H54 (cell line): ENCODE measurements at regions not wholly inside any gene's neighbourhood (a gene's known extent, or its start where the extent isn't known, plus 50 kb on each side); places are given as distances from the start of the nearest gene placed in this dataset.
A peak's percentile ranks its signal among the peaks of the same experiment; 100 is the strongest.
"Not testable (repeated sequence)": the region's sequence is repeated elsewhere in the genome, so short reads cannot be mapped to it uniquely, and the experiment has no call there.

Experiments
- DNase-seq: peaks from one replicate; pipeline ENCODE4 v3.0.0; 2011; ENCODE audit warnings: low spot score, mixed read lengths; ENCODE audit not compliant: insufficient read length
- FAIRE-seq: peaks from 3 replicates; lab custom pipeline; 2011; peaks lifted over from hg19 to GRCh38; lab: Jason Lieb, UNC
- POLR2A ChIP-seq: IDR thresholded peaks from 2 replicates; pipeline ENCODE4 v1.6.1; 2011; ENCODE audit warnings: low read depth, mild to moderate bottlenecking, low read length

DNA sequence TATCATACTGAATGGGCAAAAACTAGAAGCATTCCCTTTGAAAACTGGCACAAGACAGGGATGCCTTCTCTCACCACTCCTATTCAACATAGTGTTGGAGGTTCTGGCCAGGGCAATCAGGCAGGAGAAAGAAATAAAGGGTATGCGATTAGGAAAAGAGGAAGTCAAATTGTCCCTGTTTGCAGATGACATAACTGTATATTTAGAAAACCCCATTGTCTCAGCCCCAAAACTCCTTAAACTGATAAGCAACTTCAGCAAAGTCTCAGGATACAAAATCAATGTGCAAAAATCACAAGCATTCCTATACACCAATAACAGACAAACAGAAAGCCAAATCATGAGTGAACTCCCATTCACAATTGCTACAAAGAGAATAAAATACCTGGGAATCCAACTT, 52.5 kb upstream of the CCDC71L start:
- FAIRE-seq, DNase-seq: not testable (repeated sequence)

DNA sequence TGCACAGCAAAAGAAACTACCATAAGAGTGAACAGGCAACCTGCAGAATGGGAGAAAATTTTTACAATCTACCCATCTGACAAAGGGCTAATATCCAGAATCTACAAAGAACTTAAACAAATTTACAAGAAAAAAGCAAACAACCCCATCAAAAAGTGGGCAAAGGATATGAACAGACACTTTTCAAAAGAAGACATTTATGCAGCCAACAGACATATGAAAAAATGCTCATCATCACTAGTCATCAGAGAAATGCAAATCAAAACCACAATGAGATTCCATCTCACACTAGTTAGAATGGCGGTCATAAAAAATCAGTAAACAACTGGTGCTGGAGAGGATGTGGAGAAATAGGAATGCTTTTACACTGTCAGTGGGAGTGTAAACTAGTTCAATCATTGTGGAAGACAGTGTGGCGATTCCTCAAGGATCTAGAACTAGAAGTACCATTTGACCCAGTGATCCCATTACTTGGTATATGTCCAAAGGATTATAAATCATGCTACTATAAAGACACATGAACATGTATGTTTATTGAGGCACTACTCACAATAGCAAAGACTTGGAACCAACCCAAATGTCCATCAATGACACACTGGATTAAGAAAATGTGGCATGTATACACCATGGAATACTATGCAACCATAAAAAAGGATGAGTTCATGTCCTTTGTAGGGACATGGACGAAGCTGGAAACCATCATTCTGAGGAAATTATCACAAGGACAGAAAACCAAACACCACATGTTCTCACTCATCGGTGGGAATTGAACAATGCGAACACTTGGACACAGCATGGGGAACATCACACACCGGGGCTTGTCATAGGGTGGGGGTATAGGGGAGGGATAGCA, 53.9 kb upstream of the CCDC71L start:
- DNase-seq, FAIRE-seq: not testable (repeated sequence)

DNA sequence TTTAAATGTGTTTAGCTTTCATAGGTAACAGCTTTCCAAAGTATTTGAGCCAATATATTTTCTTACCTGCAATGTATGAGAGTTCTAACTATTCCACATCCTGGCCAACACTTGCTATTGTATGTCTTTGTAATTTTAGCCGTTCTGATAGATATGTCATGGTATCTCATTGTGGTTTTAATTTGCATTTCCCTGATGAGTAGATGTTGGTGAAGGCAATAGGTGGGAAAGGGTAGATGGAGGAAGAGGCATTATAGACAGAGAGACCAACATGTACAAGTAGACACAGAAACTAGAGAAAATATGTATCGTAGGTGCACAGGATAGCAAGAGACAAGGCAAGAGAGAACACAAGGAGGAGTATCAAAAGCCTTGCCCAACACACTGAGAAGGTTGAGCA, 54.8 kb upstream of the CCDC71L start:
- DNase-seq = no peak
- FAIRE-seq = no peak
- no peak for TF ChIP-seq POLR2A

DNA sequence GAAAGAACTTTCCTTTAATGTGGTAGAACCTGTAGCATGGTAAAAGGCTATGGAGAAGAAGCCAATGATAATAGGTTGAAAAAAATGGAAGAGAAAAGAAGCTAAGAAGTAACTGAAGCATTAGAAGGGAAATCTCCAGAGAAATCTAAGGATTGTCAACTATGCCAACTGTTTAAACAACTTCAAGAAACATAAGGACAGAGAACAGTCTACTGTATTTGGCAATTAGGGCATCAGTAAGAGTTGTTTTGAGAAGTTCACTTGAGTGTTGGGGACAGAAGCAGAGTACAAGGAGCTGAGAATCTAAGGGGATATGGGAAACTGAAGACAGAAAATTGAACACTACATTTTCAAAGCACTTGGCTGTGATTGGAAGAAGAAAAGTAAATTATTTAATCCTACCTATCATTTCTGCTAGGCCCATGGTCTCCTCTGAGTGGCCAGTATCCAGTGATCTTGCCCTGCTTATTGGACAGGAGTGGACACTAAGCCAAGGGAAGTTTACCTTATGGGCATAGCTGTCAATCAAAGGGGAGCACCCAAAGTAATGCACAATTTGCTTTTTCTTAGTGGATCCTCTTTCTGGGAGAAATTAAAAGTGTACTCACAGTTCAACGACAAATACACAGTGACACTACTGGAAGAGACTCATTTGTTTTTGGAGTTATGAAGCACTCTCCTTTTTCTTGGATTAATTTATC, 56.4 kb upstream of the CCDC71L start:
- no peak for FAIRE-seq
- no peak for TF ChIP-seq POLR2A
- no peak for DNase-seq

DNA sequence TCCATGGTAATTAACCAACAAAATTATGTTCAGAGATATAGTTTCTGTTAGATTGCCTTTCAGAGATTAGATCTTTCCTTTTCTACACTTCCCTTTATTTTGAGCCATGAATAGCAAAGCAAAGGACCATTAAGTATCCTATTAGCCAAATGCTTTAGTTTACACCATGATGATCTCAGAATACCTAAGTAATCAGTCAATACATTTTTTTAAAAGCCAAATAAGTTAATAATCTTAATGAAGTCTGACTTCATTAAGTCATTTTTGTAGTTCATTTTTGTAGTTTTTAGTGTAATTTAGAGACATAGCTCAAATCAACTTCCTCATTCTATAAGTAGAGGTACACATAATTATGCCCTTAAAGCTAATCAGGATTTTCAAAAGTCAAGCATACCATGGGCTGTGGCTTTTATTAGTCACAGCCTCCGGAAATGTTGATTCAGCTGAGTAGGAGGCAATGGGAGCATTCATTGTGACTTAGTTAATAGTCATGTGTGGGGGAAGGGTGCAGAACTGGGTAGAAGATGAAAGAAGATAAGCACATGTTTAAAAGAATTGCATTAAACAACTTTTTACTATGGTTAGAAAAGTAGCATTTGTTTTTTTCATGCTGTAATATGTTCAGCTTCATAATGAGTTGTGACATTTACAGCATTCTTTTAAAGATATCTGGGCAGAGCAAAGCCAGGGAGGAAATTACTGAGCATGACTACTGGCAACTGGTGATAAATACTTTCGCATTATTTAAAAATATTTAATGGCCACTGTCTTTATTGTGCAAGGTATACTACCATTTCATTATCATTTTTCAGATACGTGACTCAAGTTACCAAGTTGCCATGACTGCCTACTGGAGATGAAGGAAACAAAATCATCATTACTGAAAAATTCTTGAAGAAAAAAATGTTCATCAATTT, 57.3 kb upstream of the CCDC71L start:
- peak; percentile 53 for FAIRE-seq
- no peak for TF ChIP-seq POLR2A
- peak; percentile 38 for DNase-seq

DNA sequence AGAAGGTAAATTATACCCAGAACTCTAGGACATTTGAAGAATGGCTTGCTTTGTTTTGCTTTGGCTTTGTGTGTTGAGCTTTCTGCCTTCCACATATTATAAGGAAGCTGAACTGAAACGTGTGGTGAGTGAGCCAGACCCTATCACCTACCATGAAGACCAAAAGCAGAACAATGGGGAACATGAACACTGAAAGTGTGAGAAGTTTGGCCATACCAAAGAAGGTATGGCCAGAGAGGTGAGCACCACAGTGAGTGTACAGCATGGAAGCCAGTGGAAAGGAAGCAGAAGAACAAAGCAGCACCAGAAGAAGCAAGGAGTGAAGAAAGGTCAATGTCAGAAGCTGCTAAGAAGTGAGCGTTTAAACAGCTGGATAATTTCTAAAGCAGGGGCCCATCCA, 59.7 kb upstream of the CCDC71L start:
- no peak for TF ChIP-seq POLR2A
- FAIRE-seq = no peak
- no peak for DNase-seq

DNA sequence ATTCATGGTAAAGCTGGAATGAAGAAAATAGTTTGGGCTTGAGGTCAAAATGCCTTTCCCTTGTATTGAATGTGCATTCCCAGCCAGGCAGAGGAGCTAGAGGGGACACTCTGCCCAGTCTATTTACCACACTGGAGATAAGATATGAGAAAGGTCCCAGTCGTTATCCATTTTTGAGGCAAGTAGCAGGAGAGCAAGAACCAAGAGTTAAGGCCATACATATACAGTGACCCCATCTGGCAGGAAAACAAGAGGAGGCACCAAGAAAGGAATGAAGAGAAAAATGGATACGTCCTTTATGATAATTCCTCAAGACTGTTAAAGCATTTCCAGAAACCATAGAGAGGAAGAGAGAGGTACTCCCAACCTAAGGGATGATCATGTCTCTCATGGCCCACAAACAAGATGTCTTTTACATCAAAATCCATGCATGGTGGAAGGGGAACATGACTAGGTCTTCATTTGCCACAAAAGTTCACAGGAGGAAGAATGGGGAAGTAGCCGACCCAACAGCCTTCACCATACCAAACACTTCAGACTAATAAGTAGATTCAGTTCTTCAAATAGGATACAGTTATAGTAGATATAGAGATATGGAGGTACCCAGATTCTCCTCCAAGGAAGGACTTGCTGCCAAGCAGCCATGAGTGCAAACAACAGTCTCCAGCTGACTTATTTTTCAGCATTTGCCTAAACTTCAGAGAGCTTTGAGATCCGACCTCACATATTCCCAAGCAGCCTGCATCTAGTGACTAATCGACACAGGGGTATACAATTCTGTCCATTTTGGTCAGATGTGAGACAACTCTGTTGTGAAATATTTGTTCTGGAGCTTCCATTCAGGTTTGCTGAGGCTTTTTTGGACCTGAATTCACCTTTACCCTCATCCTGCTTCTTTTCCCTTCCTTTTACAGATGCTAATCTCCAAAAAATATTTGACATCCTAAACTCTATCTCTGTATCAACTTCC, 61.1 kb upstream of the CCDC71L start:
- DNase-seq (no peak), FAIRE-seq (no peak)

DNA sequence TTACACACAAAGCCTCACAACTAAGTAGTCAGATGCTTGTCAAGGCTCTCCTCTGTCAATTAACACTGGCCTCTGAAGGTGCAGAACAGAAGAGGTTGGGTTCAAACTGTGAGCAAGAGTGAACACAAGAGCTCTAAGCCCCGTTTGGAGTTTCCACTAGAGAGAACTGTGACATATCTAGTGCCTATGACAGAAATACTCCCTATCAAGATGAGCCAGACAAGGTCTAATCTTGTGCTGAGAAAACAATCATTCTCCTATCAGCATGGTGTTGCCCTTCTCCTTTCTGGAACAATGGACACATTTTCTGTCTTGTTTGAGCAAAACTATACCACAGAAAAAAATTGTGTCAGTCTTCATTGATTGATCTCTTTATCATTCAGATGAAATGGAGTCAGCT, 62.4 kb upstream of the CCDC71L start:
- DNase-seq (no peak), FAIRE-seq (no peak)
- TF ChIP-seq POLR2A = no peak

More for the DNA sequence above, 61.1 kb upstream of the CCDC71L start:
- TF ChIP-seq POLR2A = no peak

DNA sequence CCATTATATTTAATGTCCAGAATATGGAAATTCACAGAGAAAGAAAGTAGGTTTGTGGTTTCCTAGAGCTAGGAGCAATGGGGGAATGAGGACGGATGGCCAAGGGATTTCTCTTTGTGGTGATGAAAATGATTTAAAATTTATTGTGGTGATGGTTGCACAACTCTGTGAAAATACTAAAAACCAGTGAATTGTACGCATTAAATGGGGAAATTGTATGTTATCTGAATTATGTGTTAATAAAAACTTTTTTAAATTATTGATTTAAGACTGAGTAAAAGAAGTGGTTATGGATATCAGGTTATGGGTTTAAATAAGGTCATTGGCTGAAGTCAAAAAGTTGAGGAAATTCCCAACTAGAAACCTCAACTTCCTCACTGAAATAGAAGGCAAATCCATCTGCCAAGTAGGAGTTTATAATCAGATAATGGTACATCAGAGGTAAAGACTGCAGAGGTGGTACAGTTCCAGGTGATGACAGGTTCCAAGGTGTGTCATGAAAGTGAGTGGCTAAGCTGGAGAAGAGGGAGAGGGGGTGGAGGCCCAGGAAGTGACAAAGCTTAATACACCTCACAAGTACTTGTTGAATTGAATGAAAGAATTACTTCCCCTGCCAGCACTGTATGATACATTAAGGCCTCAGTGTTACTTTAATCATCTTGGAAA, 68.9 kb upstream of the CCDC71L start:
- no peak for TF ChIP-seq POLR2A
- DNase-seq (no peak), FAIRE-seq (peak; percentile 57)

DNA sequence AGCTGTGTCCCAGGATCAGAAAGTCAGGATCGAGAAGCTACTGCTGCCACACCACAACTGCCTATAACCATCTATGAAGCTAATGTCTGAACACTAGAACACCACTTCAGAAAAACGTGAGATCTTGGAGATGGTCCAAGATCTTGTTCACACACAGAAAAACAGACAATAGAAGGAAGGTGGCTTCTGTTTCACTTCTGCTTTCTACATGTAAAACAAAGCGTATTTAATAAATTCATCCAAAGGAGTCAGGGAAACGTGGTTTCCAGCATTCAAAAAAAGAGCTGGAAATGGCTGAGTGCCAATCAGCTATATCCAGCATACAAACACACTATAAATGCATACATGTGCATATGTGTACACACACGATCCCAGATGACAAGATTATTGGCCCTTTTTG, 70.2 kb upstream of the CCDC71L start:
- no peak for DNase-seq
- FAIRE-seq = peak; percentile 48
- no peak for TF ChIP-seq POLR2A

DNA sequence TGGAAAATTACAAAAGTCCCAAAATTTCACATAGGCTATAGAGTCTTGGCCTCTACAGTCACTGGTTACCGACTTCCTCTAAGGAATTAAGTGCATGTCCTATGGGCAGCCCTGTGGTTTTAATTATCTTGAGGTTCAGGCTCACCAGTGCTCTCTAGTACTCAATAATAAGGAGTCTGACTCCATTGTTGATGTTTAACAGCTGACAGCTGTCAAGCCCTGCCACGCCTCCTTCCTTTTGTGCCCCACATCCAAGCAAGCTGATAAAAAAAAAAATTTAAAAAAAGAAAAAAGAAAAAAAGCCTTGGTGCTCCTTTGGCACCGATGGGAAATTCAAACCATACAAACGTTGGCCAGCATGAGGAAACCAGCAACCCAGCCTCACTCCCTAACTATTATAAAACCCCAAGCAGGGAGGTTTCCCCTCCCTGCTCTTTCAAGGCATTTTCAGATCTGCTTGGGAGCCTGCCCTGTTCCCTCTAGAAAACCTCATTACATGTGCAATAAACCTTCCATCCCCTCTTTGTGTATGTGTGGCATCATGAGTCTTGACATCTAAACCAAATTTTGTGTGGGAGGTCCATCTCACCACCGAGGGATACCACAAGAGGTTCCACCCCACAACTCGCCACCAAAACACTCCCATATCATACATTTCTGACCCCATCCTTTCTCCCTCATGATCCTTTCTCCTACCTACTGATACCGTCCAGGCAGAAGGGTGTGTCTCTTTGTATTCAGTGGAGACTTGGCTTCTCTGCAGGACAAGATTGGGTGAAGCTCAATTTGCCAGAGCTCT, 70.9 kb upstream of the CCDC71L start:
- FAIRE-seq = no peak
- no peak for DNase-seq
- TF ChIP-seq POLR2A = no peak

DNA sequence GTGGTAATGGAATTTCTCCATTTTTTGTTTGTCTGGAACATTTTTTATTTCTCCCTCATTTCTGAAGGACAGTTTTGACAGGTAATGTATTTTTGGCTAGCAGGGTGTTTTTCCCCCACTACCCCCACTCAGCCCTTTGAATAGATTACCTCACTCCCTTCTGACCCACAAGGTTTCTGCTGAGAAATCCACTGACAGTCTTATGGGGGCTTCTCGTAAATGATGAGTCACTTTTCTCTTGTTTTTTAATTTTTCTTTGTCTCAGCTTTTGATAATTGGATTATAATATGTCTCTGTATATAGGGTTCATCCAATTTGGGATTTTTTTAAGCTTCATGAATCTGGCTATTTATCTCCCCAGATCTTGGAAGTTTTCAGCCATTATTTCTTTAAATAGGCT, 74.7 kb upstream of the CCDC71L start:
- TF ChIP-seq POLR2A = no peak
- FAIRE-seq (no peak), DNase-seq (no peak)
